Middle frontal gyrus (tissue), 1 donor: ENCODE measurements at regions not wholly inside any gene's neighbourhood (a gene's known extent, or its start where the extent isn't known, plus 50 kb on each side); places are given as distances from the start of the nearest gene placed in this dataset.
"Not testable (repeated sequence)": the region's sequence is repeated elsewhere in the genome, so short reads cannot be mapped to it uniquely, and the experiment has no call there.

ENCODE experiments used
- DNase-seq: peaks from one replicate; pipeline ENCODE4 v3.0.0-alpha.2; 2015; ENCODE audit warnings: low spot score; ENCODE audit errors: extremely low spot score

DNA sequence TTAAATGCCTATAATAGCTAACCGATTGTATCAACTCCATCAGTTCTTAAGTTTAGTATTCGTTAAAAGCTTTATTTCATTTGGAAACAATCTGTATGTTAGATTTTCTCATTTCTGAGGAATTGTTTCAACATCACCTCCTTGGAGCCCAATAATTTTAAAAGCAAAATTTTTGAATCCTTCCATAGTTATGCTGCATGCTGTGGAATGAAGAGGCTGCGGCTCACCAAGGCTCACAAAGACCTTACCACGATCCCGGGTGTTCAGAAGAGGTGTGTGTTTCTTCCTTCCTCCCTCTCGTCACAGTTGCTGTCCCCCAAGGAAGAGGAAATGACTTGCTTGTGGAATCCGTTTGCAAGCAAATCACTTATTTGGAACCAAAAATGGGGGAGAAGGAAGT is 143.8 kb downstream of the FGF1 start:
- DNase-seq: no peak

DNA sequence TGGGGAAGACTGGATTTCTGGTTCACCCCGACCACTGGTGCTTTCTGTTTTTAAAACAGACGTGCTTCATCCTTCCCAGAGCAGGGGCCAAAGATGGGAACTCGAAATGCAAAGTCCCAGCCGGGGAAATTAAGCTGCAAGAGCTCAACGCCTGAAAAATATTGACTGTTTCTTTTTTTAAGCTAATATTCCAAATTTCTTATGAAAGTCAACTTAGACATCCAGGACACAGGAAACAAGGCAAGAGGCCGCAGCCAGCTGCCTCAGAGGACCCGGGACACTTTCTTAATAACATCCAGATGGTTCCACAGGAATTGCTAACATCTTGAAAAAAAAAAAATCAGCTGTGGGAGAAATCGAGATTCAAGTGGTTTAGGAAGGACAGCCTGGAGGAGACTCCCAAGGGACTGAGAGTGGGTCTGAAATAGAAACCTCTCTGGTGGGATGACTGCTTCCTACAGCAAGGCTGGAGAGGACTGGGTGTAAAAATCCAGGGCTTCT is 144.9 kb downstream of the FGF1 start:
- no peak for DNase-seq

DNA sequence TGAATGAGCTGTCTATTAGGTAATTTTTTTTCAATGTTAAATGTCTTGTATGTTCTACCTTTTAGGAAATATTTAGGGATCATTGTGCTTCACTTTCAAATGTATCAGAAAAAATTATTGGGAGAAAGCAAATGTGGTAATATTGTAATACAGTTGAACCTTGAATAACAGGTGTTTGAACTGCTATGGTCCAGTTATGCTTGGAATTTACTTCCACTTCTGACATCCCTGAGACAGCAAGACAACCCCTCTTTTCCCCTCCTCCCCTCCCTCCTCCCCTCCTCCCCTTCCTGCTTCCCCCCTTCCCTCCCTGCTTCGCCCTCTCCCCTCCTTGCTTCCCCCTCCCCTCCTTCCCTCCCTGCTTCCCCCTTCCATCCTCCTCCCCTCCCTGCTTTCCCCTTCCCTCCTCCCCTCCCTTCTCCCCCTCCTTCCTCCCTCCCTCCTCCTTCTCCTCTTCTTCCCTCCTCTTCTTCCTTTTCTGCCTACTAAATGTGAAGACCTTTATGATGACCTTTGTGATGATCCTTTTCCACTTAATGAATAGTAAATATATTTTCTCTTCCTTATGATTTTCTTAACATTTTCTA is 146.6 kb downstream of the FGF1 start:
- no peak for DNase-seq

DNA sequence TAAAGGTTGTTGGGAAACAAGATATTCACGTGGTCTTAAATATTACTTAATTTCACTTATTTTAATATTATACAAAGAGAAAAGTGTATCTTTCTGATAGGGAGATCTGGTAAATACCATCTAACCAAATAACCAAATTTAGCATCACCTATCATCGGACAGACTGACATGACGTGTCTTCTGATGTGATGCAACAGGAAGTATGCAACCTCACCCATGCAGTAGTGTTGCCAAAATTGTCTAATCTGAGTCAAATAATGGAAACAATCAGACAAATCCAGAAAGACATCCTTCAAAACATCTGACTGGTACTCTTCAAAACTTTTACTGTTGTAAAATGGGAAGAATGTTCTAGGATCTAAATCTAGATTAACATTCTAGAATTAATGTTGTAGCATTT is 148.0 kb downstream of the FGF1 start:
- no peak for DNase-seq

GRCh38 chr5:142532781-142533176 is 153.1 kb downstream of the FGF1 start:
- no peak for DNase-seq

DNA sequence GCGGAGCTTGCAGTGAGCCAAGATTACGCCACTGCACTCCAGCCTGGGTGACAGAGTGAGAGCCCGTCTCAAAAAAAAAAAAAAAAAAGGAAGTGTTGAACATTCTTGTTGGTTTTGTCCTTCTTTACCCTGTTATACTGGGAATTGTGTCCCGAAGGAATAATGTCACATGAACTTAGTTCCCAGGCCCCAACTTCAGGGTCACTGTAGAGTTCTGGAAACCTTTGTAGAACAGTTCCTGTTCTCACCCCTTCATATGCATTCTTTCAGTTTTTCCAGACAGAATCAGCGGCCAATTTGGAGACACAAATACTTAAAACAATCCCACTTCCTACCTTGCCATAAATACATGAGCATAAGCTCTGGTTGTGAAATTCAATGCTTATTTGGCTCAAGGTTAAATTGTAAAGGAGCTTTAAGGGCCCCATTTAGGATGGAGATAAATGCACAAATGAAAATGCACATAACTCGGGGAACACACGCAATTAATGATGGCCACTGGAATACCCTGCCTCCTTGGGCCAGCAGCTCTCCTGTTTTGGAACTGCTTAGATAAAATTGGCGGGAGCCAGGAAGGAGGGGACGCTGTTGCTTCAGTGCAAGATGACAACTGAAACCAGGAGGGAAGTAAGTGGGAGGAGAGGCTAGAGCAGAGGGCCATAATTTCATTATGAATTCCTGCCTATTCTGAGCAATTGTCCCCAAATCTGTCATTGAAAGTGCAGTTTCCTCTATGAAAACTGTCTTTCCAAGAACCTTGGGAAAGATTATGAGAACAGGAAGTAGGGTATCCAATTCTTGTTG is 153.7 kb downstream of the FGF1 start:
- no peak for DNase-seq

DNA sequence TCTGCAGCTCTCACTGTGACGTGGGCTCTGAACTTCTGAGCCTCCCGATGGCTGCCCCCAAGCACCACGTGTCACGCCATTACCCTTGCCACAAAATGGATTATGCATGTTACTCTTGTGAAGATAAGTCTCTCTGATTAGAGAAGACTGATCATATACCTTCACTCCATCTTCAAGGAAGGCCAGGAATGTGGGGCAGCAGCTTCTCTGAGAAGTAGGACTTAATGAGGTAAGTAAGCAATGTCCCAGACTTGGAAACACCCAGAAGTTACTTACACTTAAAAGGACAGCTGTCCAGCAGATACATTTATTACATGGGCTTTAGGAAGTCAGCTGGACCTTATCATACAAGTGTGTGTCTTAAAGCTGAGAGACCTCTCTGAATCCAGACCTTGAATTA is 155.0 kb downstream of the FGF1 start:
- DNase-seq: no peak

GRCh38 chr5:142529626-142530278 is 156.1 kb downstream of the FGF1 start:
- DNase-seq: no peak

GRCh38 chr5:142527664-142528295 is 158.1 kb downstream of the FGF1 start:
- no peak for DNase-seq

DNA sequence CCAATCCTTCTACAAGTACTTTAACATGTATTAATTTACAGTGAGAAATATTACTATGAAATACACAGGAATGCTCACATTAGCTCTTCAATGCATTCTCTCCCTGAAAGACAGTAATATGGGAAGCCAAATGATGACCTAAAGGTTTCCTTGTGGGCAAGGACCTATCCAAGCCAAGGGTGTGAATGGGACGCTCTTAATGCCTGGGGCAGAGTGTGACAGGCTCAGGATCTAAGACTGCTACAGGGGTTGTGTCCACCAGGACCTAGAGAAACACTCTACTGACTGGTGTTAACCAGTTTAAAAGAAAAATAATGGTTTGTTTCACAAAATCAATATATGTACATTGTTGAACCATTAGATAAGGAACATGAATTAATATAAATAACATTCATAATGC is 158.7 kb downstream of the FGF1 start:
- DNase-seq: no peak

- DNase-seq: no peak
These were observed 162.9 kb downstream of the FGF1 start for GRCh38 chr5:142522983-142523382.

DNA sequence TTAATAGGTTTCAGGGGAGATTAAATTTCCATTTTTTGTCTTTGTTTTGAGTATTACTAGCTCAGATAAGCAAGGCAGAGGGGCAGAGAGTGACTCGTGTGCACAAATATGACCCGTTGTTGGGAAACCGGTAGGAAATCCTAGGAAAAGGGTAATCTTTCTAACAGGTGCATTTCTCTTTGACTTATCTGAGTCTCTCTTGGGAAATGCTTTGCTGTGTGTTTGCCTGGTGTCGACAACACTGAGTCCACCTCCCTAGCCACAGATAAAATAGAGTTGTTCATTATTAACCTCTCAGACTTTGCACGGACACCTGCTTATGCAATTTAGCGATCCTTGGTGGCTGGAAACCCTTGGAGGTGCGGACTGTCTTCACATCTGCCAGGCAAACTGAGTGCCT is 164.2 kb downstream of the FGF1 start:
- DNase-seq: no peak

- no peak for DNase-seq
These were observed 165.0 kb downstream of the FGF1 start for GRCh38 chr5:142520885-142521284.

- not testable (repeated sequence) for DNase-seq
These were observed 166.0 kb downstream of the FGF1 start for GRCh38 chr5:142519913-142520312.

DNA sequence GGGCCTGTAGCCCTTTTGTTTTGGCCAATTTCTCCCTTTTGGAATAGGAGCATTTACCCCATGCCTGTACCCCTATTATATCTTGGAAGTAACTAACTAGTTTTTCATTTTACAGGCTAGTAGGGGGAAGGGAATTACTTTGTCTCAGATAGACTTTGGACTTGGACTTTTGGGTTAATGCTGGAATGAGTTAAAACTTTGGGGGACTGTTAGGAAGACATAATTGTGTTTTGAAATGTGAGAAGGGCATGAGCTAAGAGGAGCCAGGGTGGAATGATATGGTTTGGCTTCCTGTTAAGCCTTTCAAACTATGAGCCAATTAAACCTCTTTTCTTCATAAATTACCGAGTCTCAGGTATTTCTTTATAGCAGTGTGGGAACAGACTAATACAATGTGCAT is 168.1 kb downstream of the FGF1 start:
- DNase-seq: no peak

GRCh38 chr5:142516732-142517131 is 169.2 kb downstream of the FGF1 start:
- no peak for DNase-seq

GRCh38 chr5:142515036-142515435 is 170.9 kb downstream of the FGF1 start:
- no peak for DNase-seq

GRCh38 chr5:142514196-142514595 is 171.7 kb downstream of the FGF1 start:
- DNase-seq: no peak

- DNase-seq: no peak
These were observed 173.5 kb downstream of the FGF1 start for GRCh38 chr5:142512043-142513042.

GRCh38 chr5:142511358-142511757 is 174.5 kb downstream of the FGF1 start:
- no peak for DNase-seq

DNA sequence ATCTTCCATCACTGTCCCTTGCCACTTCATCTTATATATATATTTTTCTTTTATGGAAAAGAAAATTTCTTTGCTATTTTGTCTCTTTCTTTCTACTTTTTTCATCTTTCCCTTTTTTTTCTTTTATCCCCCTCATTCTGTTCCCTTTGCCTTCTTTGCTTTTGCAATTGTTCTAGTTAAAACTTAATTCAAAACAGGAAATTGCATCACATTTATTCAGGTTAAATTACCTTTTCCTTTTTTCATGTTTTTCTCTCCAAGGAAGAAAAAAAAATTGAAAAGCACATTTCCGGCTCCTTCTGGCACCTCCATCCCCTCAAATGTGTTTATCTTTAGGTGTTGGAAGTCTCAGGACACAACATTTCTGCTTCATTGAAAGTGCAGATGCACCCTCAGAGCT is 176.9 kb downstream of the FGF1 start:
- no peak for DNase-seq
